ENCODE measurements at regions not wholly inside any gene's neighbourhood (a gene's known extent, or its start where the extent isn't known, plus 50 kb on each side); places are given as distances from the start of the nearest gene placed in this dataset.

DNA sequence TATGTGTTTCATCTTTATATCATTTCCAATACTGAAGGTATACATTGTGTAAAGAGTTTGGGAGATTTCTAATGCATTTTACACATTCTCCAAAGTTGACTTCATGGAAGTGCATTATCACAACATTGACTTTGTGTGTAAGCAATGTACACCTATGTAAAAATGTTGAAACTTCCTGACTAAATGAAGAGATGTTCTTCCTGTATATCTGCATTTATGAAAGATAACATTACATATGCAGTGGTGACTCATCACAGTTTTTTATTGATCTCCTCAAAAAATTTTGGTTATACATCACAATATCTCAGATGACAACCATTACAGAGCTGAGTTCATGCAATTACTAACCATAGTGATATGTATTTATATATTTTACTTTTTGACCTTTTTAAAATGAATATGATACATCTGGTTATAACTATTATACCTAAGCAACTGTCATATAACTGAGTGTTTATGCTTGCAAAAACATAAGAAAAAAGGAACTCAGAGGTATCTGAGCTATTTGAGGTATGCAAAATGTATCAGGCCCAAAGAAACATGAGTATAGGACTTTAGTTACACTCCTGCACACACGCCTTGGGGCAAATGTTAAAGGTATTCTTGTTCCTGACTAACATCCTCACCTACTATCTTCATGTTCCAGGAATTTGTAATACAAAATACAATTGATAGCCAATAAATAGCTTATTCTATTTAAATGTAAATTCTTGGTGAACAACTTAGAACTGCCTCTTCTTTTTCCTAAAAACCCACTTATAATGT is 88.2 kb upstream of the OLFM3 start:
- Histone ChIP-seq H3K27ac (replicated peaks) (no peak overlapping the region), H3K27me3 (ENCODE audit: insufficient read depth, poor library complexity, severe bottlenecking) (no peaks in the 10 kb centered on the region), H3K4me3 (replicated peaks; ENCODE audit: insufficient read depth, low read length) (no peak overlapping the region)
- TF ChIP-seq, protein P1, sequence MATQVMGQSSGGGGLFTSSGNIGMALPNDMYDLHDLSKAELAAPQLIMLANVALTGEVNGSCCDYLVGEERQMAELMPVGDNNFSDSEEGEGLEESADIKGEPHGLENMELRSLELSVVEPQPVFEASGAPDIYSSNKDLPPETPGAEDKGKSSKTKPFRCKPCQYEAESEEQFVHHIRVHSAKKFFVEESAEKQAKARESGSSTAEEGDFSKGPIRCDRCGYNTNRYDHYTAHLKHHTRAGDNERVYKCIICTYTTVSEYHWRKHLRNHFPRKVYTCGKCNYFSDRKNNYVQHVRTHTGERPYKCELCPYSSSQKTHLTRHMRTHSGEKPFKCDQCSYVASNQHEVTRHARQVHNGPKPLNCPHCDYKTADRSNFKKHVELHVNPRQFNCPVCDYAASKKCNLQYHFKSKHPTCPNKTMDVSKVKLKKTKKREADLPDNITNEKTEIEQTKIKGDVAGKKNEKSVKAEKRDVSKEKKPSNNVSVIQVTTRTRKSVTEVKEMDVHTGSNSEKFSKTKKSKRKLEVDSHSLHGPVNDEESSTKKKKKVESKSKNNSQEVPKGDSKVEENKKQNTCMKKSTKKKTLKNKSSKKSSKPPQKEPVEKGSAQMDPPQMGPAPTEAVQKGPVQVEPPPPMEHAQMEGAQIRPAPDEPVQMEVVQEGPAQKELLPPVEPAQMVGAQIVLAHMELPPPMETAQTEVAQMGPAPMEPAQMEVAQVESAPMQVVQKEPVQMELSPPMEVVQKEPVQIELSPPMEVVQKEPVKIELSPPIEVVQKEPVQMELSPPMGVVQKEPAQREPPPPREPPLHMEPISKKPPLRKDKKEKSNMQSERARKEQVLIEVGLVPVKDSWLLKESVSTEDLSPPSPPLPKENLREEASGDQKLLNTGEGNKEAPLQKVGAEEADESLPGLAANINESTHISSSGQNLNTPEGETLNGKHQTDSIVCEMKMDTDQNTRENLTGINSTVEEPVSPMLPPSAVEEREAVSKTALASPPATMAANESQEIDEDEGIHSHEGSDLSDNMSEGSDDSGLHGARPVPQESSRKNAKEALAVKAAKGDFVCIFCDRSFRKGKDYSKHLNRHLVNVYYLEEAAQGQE (IDR thresholded peaks at IDR 0.05; ENCODE audit: insufficient replicate concordance, low read depth) = no peak
- no peak for TF ChIP-seq SPI1 (IDR thresholded peaks at IDR 0.05; ENCODE audit: borderline replicate concordance, low read depth)
- TF ChIP-seq, protein P2, sequence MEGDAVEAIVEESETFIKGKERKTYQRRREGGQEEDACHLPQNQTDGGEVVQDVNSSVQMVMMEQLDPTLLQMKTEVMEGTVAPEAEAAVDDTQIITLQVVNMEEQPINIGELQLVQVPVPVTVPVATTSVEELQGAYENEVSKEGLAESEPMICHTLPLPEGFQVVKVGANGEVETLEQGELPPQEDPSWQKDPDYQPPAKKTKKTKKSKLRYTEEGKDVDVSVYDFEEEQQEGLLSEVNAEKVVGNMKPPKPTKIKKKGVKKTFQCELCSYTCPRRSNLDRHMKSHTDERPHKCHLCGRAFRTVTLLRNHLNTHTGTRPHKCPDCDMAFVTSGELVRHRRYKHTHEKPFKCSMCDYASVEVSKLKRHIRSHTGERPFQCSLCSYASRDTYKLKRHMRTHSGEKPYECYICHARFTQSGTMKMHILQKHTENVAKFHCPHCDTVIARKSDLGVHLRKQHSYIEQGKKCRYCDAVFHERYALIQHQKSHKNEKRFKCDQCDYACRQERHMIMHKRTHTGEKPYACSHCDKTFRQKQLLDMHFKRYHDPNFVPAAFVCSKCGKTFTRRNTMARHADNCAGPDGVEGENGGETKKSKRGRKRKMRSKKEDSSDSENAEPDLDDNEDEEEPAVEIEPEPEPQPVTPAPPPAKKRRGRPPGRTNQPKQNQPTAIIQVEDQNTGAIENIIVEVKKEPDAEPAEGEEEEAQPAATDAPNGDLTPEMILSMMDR (IDR thresholded peaks at IDR 0.05; ENCODE audit: insufficient read depth, low read length) = no peak
- TF ChIP-seq POLR2AphosphoS5 (IDR thresholded peaks at IDR 0.05; ENCODE audit: low read depth) = no peak
- no peak for TF ChIP-seq GABPA (IDR thresholded peaks at IDR 0.05; ENCODE audit: low read depth)
- no peak for DNase-seq (ENCODE audit: low read depth in 1 of 2, low spot score in 1 of 2)

DNA sequence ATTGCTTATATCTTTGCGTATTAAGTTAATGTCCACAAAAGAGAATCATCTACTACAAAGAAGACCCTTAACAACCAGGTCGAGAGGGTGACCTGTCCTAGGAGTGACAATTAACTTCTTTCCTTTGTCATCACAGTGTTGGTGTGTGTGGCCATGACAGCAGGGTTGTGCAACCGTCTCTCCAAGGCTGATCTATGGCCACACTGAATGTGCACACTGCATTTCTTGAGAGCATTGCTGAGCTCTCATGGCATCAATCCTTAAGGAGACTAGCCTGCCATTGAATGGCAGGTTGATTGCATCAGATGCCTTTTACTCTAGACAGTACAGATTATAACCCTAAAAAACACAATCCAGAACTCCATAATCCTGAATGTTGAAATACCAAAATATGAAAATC is 86.5 kb upstream of the OLFM3 start:
- DNase-seq (ENCODE audit: low read depth in 1 of 2, low spot score in 1 of 2) = no peak
- TF ChIP-seq, protein P1 (IDR thresholded peaks at IDR 0.05; ENCODE audit: insufficient replicate concordance, low read depth) = no peak
- TF ChIP-seq POLR2AphosphoS5 (IDR thresholded peaks at IDR 0.05; ENCODE audit: low read depth) = no peak
- no peak for TF ChIP-seq SPI1 (IDR thresholded peaks at IDR 0.05; ENCODE audit: borderline replicate concordance, low read depth)
- no peak for TF ChIP-seq GABPA (IDR thresholded peaks at IDR 0.05; ENCODE audit: low read depth)
- Histone ChIP-seq H3K27me3 (ENCODE audit: insufficient read depth, poor library complexity, severe bottlenecking) (no peaks in the 10 kb centered on the region), H3K4me3 (replicated peaks; ENCODE audit: insufficient read depth, low read length) (no peak overlapping the region), H3K27ac (replicated peaks) (no peak overlapping the region)

DNA sequence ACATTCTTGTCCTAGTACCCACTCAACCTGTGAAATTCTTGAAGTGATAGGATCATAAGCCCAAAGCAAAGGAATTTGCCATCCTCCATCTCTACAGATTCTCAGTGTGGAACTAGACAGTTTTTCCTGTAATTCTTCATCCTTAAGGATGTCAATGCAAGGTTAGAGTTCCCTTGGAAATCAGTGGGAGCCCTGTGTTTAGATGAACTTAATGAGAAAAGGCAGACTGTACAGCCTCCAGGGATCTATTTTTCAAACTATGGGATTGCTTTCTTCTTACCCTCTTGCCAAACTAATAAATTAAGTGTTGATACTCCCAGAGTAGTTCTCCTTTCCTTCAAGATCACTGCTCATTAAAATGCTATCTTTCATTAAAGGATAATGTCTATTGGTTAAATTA is 78.1 kb upstream of the OLFM3 start:
- DNase-seq (ENCODE audit: low read depth in 1 of 2, low spot score in 1 of 2) = no peak
- TF ChIP-seq GABPA (IDR thresholded peaks at IDR 0.05; ENCODE audit: low read depth) = no peak
- TF ChIP-seq, protein P1 (IDR thresholded peaks at IDR 0.05; ENCODE audit: insufficient replicate concordance, low read depth) = no peak
- no peak for TF ChIP-seq POLR2AphosphoS5 (IDR thresholded peaks at IDR 0.05; ENCODE audit: low read depth)
- TF ChIP-seq, protein P2 (IDR thresholded peaks at IDR 0.05; ENCODE audit: insufficient read depth, low read length) = no peak
- no peak for TF ChIP-seq SPI1 (IDR thresholded peaks at IDR 0.05; ENCODE audit: borderline replicate concordance, low read depth)
- Histone ChIP-seq H3K27me3 (ENCODE audit: insufficient read depth, poor library complexity, severe bottlenecking) (no peaks in the 10 kb centered on the region), H3K4me3 (replicated peaks; ENCODE audit: insufficient read depth, low read length) (no peak overlapping the region), H3K27ac (replicated peaks) (no peak overlapping the region)
